Islet precursor cell (in vitro differentiated cells): ENCODE measurements at regions not wholly inside any gene's neighbourhood (a gene's known extent, or its start where the extent isn't known, plus 50 kb on each side); places are given as distances from the start of the nearest gene placed in this dataset.
A peak's percentile ranks its signal among the peaks of the same experiment; 100 is the strongest.

Experiments
- DNase-seq: peaks from one replicate; pipeline ENCODE4 v3.0.0-alpha.2; 2018

DNA sequence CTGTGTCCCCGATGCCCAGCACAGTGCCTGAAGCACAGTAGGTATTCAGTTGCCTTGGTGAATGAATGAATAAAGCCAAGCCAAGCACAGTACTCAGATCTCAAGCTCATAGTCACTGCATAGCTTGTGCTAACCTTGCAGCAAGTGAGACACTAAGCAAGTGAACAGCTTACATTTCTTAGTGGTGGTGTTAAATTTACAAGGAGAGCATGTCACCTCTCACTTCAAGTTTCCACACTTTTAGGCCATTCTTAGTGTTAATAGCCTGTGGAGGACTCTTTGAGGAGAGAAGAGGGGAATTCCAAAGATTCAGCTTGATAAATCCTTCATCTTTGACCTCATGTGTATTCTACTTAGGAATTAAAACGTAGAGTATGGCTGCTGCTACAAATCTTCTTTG is 104.7 kb downstream of the C9orf152 start:
- peak; percentile 35 for DNase-seq

- DNase-seq, result peak; percentile 77
Measured at GRCh38 chr9:110104261-110104809, 103.6 kb downstream of the C9orf152 start.

DNA sequence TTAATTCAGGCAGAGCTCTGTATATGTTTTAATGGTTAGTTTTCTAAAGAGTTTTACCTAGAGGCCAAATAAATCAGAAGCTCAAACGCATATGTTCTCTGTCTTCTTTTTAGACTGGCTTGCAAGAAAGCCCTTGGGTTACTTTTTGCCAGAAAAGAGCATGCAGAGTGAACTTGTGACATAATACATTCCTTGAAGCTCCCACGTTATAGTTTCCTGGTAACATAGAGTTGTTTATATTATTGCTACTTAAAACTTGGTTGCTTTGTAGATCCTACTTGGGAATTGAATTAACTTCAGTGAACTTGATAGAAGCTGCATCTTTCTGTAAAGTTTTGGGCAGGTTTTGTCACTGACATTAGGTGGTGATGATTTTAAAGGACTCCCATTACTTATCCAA is 102.9 kb downstream of the C9orf152 start:
- no peak for DNase-seq

GRCh38 chr9:110106661-110107060 is 101.3 kb downstream of the C9orf152 start:
- peak; percentile 71 for DNase-seq

DNA sequence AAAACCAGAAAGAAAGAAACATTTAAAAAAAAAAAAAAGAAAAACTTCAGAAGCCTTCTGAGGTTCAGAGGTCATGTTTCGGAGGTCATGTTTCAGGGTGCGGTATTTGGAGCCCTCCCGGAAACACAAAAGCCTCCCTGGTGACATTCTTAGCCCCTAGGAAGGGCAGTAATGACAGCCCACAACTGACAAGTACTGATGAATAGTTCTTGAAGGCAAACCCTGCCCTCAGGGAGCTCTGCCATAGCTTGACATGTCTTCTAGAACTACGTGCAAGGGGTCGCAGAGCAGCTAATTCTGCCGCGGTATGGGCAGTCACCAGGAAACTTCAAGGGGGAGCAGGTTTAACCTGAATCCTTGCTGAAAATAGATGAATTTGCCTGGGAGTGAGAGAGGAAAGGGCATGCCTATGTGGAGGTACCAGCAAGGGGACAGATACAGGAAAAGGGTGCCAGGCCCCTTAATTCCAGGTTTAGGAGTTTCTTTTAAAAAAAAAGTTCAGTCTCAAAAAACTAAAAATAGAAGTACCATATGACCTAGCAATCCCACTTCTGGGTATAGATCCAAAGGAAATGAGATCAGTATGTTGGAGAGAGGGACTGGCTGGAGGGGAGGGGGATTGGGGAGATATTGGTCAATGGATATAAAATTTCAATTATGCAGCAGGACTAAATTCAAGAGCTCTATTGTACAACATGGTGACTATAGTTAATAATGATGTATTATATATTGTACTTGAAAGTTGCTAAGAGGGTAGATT is 98.4 kb downstream of the C9orf152 start:
- peak; percentile 86 for DNase-seq

- no peak for DNase-seq
Measured at GRCh38 chr9:110110154-110110553, 97.8 kb downstream of the C9orf152 start.

- no peak for DNase-seq
Measured at GRCh38 chr9:110111868-110112267, 96.1 kb downstream of the C9orf152 start.

DNA sequence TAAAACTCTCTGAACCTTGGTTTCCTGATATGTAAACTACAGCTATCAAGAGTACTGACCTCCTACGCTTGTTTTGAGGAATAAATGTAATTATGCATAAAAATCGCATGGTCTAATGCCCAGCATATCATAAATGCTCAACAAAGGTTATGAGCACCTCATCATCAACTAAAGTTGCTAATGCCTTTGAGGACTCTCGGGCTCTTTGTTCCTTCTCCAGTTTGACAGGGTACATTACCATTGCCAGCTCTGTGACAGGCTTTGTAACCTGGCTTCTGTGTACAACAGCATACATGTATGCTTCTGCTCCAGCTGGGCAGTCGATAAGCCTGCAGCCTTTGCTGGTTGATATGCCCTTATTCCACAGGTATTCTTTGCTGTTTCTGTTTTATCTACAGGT is 95.2 kb downstream of the C9orf152 start:
- DNase-seq, result no peak

DNA sequence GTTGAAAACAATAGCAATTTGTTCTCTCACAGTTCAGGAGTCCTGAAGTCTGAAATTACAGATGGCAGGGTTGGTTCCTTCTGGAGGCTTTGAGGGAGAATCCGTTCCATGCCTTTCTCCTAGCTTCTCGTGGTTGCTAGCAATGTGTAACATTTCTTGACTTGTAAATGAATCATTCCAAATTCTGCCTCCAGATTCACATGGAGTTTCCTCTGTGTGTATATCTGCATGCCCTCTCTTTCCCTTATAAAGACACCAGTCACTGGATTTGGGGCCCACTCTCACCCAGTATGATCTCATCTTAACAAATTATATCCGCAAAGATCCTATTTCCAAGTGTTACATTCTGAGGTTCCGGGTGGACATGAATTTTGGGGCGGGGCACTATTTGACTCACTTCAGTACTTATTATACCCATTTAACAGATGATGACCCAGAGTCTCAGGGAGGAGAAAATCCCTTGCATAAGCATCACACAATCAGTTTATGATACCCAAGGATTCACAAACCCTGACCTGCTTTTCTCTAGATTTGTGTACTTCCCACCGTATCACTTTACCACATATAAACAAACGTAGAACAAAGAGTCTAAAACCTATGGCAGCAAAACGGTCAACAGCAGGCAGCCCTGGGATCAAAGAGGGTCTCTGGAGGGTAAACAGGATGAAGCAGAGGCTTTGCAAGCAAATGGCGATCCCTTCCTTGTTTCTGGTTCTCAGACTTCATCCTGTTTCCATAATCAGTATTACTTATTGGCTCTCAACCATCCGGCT is 93.7 kb downstream of the C9orf152 start:
- no peak for DNase-seq

GRCh38 chr9:110114859-110115201 is 93.1 kb downstream of the C9orf152 start:
- DNase-seq, result peak; percentile 69

- no peak for DNase-seq
Measured at GRCh38 chr9:110115341-110115820, 92.6 kb downstream of the C9orf152 start.

DNA sequence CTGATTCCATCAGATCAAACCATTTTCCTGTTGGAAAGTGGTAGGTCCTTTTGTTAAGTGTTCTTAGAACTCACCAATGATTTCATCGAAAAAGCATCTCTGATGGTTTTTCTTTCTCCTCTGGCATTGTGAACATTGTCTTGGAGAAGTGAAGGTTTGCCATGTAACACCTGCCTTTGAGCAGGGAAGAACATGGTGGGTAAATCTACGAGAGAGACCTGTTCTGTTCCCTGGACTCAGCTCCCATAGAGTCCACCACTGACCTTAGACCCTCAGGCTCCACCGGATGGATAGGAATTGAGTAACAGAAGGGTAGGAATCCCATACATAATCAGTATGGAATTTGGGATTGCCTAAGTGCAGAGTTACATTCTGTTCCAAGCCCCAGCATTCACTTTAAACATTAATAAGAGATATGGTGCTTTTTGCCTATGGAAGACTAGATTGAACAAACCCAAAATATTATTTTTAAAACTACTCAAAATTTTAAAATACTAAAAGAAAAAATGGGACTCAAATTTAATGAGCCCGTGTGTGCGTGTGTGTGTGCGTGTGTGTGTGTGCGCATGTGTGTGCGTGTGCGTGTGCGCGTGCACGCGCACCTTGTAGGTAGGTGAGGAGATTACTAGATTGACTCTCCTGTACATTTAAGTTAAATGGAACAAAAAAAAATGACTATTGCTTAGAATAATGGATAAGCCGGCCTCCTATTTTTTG is 92.0 kb downstream of the C9orf152 start:
- DNase-seq, result peak; percentile 77

DNA sequence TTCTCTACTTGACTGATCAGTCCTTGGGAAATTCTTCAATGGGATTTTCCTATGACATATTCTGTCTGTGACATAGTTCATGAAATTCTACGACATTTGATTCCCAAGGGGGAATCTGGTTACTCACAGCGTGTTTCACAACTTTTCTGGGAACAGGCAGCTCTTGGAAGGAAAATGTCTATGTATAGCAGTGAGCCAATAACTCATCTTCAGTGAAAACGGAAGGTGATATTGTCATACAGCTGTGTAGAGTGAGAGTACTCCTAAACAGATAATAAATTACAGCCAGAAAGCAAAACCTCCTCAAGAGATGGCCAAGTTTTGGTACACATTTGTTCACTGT is 91.4 kb downstream of the C9orf152 start:
- DNase-seq, result no peak

GRCh38 chr9:110121170-110121569 is 86.8 kb downstream of the C9orf152 start:
- DNase-seq, result no peak

DNA sequence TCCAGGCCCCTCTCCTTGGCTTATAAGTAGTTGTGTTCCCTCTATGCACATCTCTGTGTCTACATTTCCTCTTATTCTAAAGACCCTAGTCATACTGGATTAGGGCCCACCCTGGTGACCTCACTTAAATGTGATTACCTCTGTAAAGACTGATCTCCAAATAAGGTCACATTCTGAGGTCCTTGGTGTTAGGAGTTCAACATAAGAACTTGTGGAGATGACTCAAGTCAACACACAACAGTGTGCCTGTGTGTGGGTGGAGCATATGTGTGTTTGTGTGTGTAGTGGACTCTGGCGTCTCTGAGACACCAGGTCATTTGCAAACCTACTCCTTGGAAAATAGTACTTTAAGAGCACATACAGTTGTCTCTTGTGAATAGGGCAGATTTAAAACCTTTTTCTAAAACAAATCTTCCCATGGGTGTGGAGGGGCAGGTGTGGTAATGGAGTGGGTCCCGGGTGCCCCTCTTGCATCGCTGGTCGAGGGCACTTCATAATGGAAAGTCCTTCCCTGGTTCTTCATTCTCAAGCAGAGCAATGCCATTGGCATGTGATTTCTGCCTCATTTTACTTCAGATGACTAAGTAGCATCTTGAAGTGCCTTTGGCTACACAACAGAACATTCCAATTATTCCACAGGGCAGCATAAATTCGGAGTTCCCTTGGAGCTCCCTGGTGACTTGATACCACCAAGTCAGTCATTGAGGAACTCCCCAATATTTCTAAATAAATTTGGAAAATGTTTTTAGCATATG is 84.4 kb downstream of the C9orf152 start:
- DNase-seq, result no peak

GRCh38 chr9:110124439-110124838 is 83.5 kb downstream of the C9orf152 start:
- no peak for DNase-seq

GRCh38 chr9:110125207-110125751 is 82.7 kb downstream of the C9orf152 start:
- peak; percentile 99 for DNase-seq

DNA sequence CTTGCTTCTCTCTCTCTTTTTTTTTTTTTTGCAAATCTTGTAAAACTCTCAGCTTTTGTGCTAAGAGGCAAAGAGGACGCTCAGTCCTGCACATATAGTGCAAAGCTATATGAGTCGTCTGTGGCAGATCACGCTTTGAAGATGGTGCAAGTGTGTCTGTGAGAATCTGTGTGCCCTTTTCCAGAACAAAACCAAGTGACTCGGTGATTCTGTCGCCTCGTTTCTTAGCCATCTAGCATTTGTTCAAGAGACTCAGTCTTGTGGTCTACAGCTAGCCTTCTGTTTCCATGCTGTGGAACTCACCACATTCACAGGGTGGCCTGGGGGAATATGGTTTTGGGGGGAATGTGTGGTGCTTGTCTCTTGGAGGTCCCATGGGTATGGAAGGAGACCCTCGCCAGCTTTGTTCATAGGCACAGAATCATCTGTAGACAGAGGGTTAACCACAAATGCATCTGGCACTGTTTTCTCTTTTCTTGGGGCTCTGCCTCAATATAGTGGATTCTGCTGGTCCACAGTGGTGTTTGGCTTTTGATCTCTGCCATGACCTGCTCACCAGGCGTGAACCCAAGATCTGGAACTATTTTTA is 82.1 kb downstream of the C9orf152 start:
- no peak for DNase-seq

GRCh38 chr9:110126499-110126941 is 81.4 kb downstream of the C9orf152 start:
- no peak for DNase-seq

- peak; percentile 95 for DNase-seq
Measured at GRCh38 chr9:110126986-110127864, 80.7 kb downstream of the C9orf152 start.
